ENCODE measurements at regions not wholly inside any gene's neighbourhood (a gene's known extent, or its start where the extent isn't known, plus 50 kb on each side); places are given as distances from the start of the nearest gene placed in this dataset.

- TF ChIP-seq CTCF (conservative IDR thresholded peaks at IDR 0.05 in 1 of 2, IDR thresholded peaks at IDR 0.05 in 1 of 2; ENCODE audit: extremely low read depth in 1 of 2, insufficient read depth in 1 of 2, low read depth in 1 of 2, low read length in 2 of 2) (no peak), EZH2 (IDR thresholded peaks at IDR 0.05; ENCODE audit: borderline replicate concordance, low read length) (no peak)
Measured at GRCh38 chr4:53695540-53696463, 104.5 kb upstream of the LNX1 start.

All from mammary epithelial cell (primary cell).